ENCODE measurements at regions not wholly inside any gene's neighbourhood (a gene's known extent, or its start where the extent isn't known, plus 50 kb on each side); places are given as distances from the start of the nearest gene placed in this dataset.

- TF ChIP-seq EZH2 (IDR thresholded peaks at IDR 0.05; ENCODE audit: borderline replicate concordance, low read depth, low read length, poor library complexity, severe bottlenecking) (no peak), CTCF (conservative IDR thresholded peaks at IDR 0.05; ENCODE audit: low read depth, low read length) (no peak)
Measured at GRCh38 chr3:28028554-28028953, 212.9 kb upstream of the CMC1 start.
